H1 (cell line): ENCODE measurements at regions not wholly inside any gene's neighbourhood (a gene's known extent, or its start where the extent isn't known, plus 50 kb on each side); places are given as distances from the start of the nearest gene placed in this dataset.

Experiments used
- CTBP2 ChIP-seq: IDR thresholded peaks from 2 replicates; pipeline ENCODE4 v1.7.0; 2011; ENCODE audit warnings: borderline replicate concordance, mild to moderate bottlenecking, moderate library complexity, mixed read lengths, low read length; ENCODE audit not compliant: insufficient read depth, insufficient read length
- POU5F1 ChIP-seq: IDR thresholded peaks from 2 replicates; pipeline ENCODE4 v1.6.1; 2011; ENCODE audit warnings: low read depth, mild to moderate bottlenecking, low read length, moderate library complexity
- USF2 ChIP-seq: IDR thresholded peaks from 2 replicates; pipeline ENCODE4 v1.6.1; 2011; ENCODE audit warnings: low read length, improper control_type of control experiment

- TF ChIP-seq POU5F1 (no peak), CTBP2 (no peak), USF2 (no peak)
- TF ChIP-seq, all 59 proteins: peak for 0
These were observed 469.2 kb upstream of the DIPK2B start (continued) for GRCh38 chrX:45669715-45670340.
